ENCODE measurements at regions not wholly inside any gene's neighbourhood (a gene's known extent, or its start where the extent isn't known, plus 50 kb on each side); places are given as distances from the start of the nearest gene placed in this dataset.
A peak's percentile ranks its signal among the peaks of the same experiment; 100 is the strongest.
"Not testable (repeated sequence)": the region's sequence is repeated elsewhere in the genome, so short reads cannot be mapped to it uniquely, and the experiment has no call there.

GRCh38 chr14:37891500-37891899, 296.1 kb downstream of the TTC6 start:
- not testable (repeated sequence) for DNase-seq (ENCODE audit: low read depth in 2 of 2)

DNA sequence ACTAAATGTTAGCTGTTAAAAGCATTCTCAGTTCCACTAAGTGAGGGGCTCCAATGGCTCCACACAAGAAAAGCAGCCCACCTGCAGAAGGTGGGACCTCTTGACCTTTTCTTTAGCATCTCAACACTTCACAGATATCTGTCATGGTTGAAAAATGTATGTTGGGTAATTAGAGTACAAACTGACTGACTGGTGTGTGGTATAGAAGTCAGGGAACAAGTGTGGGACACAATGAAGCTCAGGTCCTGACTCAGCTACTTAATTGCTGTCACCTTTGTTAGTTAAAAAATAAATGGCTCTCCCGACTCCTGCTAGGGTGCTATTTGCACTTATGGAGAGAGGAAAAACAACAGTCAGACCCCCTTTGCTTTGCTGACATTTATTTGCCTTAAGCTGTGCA, 299.0 kb downstream of the TTC6 start:
- DNase-seq (ENCODE audit: low read depth in 2 of 2) = no peak

GRCh38 chr14:37899365-37899764, 303.9 kb downstream of the TTC6 start:
- no peak for DNase-seq (ENCODE audit: low read depth in 2 of 2)

- DNase-seq (ENCODE audit: low read depth in 2 of 2) = no peak
Observed at GRCh38 chr14:37900561-37900960, 305.1 kb downstream of the TTC6 start.

DNA sequence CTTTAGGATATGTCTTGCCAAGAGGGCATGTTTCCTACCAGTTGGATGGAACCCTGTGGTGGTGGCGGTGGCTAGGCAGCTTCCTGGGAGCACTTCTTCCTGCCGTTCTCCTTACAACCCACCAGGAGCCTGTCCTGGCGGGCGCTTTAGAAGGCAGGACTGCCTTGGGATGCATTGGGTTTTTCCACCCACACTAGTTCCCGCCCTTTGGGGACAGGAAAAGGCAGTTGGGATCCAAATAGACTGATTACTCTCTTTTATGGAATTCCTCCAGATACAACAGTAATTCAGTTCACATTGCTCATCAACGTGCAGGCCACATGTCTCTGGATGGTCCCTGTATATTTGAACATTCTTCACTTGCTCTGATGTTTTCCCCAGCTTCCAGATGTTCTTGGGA, 305.7 kb upstream of the SSTR1 start:
- DNase-seq (ENCODE audit: low read depth in 2 of 2) = no peak

GRCh38 chr14:37903343-37904191, 304.1 kb upstream of the SSTR1 start:
- DNase-seq (ENCODE audit: low read depth in 2 of 2) = no peak

- DNase-seq (ENCODE audit: low read depth in 2 of 2) = no peak
Observed at GRCh38 chr14:37924622-37925021, 283.1 kb upstream of the SSTR1 start.

DNA sequence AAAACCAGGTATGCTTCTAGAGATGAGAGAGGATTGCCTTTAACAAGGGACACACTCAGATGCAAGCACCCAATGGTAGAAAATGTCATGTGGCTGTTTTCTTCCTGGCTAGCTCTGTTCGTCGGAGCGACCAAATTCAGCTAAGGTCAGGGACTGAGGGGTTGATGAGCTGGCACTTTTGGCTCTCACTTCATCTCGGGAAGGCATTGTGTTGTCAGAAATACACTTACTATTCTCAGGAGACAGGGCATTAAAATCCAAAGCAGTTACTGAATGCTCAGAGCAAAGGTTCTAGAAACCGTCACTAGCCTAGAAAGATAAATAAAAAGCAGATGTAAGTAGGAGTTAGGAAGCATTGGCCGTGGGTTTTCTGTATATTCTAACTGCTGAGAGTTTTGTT, 275.7 kb upstream of the SSTR1 start:
- DNase-seq (ENCODE audit: low read depth in 2 of 2) = no peak

GRCh38 chr14:37932481-37932880, 275.2 kb upstream of the SSTR1 start:
- DNase-seq (ENCODE audit: low read depth in 2 of 2) = no peak

DNA sequence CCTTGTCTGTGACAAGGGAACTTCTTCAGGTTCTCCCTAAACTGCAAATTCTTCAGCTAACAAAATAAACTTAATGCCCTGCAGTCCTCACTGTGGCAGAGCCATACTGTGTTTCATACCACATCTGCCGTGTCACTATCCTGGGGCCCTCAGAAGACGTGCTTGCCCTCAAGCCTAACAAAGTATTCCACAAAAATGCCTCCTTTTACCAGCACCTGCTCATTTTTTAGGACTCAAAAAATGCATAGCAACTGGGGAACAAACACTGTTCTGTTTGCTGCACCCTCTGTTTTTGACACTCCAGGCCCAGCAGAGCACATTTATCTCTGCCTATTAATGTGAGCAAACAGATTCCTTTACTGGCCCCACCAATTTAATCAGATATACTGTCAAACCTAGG, 270.7 kb upstream of the SSTR1 start:
- DNase-seq (ENCODE audit: low read depth in 2 of 2) = no peak

- DNase-seq (ENCODE audit: low read depth in 2 of 2) = no peak
Observed at GRCh38 chr14:37939442-37940028, 268.2 kb upstream of the SSTR1 start.

DNA sequence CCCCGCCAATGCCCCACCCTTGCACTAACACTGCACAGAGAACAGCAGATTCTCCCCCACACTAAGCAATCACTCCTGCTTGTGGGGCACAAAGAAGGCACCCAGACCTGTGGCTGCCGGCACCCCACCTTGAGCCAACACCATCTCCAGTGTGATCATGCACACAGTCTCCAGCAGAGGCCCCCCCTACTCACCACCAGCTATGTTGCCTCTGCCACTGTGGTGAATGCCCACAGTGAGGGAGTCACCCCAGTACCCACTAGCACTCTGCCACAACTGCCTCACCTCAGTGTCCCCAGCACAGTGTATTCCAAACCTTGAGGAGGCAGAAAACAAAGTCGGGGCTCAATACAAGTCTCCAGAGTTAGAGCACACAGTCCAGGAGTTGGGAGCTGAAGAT, 261.7 kb upstream of the SSTR1 start:
- no peak for DNase-seq (ENCODE audit: low read depth in 2 of 2)

- DNase-seq (ENCODE audit: low read depth in 2 of 2) = no peak
Observed at GRCh38 chr14:37946819-37947218, 260.9 kb upstream of the SSTR1 start.

- DNase-seq (ENCODE audit: low read depth in 2 of 2) = no peak
Observed at GRCh38 chr14:37948266-37948665, 259.4 kb upstream of the SSTR1 start.

GRCh38 chr14:37968664-37969240, 239.0 kb upstream of the SSTR1 start:
- no peak for DNase-seq (ENCODE audit: low read depth in 2 of 2)

GRCh38 chr14:37969511-37969979, 238.2 kb upstream of the SSTR1 start:
- no peak for DNase-seq (ENCODE audit: low read depth in 2 of 2)

DNA sequence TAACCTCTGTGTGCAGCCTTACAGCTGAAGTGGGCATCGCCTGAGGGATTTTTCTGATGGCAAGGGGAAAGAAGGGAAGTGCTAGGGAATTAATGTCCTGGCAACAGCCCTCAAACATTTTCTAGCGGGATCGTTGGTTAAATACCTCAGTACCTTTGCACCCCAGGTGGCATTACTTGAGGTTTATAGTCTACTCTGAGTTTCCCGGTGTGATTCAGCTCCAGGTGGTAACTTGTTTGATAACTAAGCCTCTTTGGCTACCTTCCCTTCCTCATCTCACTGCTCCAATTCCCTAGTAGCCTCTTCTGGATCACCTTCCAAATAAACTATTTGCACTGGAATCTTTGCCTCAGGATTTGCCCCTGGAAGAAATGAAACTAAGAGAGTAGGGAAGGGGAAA, 237.0 kb upstream of the SSTR1 start:
- no peak for DNase-seq (ENCODE audit: low read depth in 2 of 2)

GRCh38 chr14:37972941-37973887, 234.5 kb upstream of the SSTR1 start:
- no peak for DNase-seq (ENCODE audit: low read depth in 2 of 2)

GRCh38 chr14:37974421-37974820, 233.3 kb upstream of the SSTR1 start:
- DNase-seq (ENCODE audit: low read depth in 2 of 2) = no peak

- DNase-seq (ENCODE audit: low read depth in 2 of 2) = no peak
Observed at GRCh38 chr14:37977481-37977880, 230.2 kb upstream of the SSTR1 start.

DNA sequence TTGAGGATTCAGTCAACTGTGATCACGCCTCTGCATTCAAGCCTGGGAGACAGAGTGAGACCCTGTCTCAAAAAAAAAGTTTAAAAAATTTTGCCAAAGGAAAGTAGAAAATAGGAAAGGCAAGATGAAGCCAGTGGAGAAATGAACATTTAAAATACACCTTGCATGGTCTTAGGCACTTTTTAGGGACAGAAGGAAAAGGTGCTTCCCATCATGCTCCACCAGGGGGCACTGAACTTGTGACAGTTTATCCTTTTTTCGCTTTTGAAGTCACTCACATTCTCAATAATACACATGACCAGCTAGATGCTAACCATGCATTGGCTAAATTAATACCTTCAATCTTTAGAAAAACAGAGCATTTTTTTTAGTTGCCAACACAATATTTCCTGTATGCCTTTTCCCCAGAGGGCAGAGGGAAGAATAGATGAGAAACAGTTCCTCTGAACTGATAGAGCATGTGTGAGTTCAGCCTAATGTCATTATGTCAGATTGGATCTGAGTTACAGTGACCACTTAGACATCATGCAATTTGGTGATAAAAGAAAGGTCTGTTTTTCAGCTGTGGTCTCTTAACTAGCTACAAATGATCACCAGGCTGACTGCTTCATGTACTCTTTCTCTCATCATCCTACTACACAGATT, 221.8 kb upstream of the SSTR1 start:
- peak; percentile 20 to 22 for DNase-seq (ENCODE audit: low read depth in 2 of 2)

All from stimulated activated CD4-positive, alpha-beta T cell treated with anti-CD3 and anti-CD28 coated beads, Interleukin-4, amount 100 ng/mL, for 48 hours (primary cell).